ENCODE measurements at regions not wholly inside any gene's neighbourhood (a gene's known extent, or its start where the extent isn't known, plus 50 kb on each side); places are given as distances from the start of the nearest gene placed in this dataset.

DNA sequence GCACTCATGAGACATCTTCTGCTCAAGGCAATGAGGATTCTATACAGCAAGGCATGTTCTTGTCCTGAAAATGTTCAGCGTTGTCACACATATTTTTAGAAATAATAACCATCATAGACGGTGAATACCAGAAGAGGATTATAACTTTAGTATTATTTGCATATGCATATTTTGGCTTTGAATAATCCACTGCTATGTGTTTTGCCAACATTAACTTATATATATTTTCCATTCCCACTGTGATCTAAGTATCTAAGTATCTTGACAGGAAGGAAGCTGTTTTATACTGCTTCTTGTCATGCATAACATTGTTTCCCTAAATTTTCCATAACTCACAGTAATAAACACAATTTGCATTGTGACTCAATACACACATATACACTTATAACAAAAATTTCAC, 509.5 kb downstream of the TBL1XR1 start:
- no peaks in the 10 kb centered on the region for H3K4me1 ChIP-seq (ENCODE audit: insufficient read depth, low read length)
- H3K36me3 ChIP-seq (ENCODE audit: insufficient read depth, low read length) = no peaks in the 10 kb centered on the region
- Mint-ChIP-seq H3K27me3 (ENCODE audit: low read depth, unreplicated experiment) (peaks cover 3% of the 10 kb centered on the region), H3K27ac (ENCODE audit: unreplicated experiment) (no peak overlapping the region), H3K4me1 (ENCODE audit: low read depth, unreplicated experiment) (peaks cover 5% of the 10 kb centered on the region), H3K9me3 (ENCODE audit: unreplicated experiment) (peaks cover 2% of the 10 kb centered on the region), H3K4me3 (ENCODE audit: unreplicated experiment) (no peak overlapping the region), H3K36me3 (ENCODE audit: low read depth, unreplicated experiment) (peaks cover 3% of the 10 kb centered on the region)
- no peak overlapping the region for H2AFZ ChIP-seq (ENCODE audit: low read depth, low read length)
- TF ChIP-seq EZH2 (IDR thresholded peaks at IDR 0.05; ENCODE audit: insufficient read depth, low read length) = no peak
- TF ChIP-seq, protein P1, sequence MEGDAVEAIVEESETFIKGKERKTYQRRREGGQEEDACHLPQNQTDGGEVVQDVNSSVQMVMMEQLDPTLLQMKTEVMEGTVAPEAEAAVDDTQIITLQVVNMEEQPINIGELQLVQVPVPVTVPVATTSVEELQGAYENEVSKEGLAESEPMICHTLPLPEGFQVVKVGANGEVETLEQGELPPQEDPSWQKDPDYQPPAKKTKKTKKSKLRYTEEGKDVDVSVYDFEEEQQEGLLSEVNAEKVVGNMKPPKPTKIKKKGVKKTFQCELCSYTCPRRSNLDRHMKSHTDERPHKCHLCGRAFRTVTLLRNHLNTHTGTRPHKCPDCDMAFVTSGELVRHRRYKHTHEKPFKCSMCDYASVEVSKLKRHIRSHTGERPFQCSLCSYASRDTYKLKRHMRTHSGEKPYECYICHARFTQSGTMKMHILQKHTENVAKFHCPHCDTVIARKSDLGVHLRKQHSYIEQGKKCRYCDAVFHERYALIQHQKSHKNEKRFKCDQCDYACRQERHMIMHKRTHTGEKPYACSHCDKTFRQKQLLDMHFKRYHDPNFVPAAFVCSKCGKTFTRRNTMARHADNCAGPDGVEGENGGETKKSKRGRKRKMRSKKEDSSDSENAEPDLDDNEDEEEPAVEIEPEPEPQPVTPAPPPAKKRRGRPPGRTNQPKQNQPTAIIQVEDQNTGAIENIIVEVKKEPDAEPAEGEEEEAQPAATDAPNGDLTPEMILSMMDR (IDR thresholded peaks at IDR 0.05; ENCODE audit: insufficient read depth, low read depth, low read length) = no peak
- no peak for FAIRE-seq
- H4K20me1 ChIP-seq (ENCODE audit: insufficient read depth, low read length) = no peaks in the 10 kb centered on the region
- no peaks in the 10 kb centered on the region for H3K79me2 ChIP-seq (ENCODE audit: insufficient read depth, low read length)
- DNase-seq (ENCODE audit: low read depth) = no peak
- no peak overlapping the region for H3K4me2 ChIP-seq (ENCODE audit: low read length)
- no peak overlapping the region for H3K4me3 ChIP-seq (ENCODE audit: insufficient read depth, low read depth, low read length)
- no peak overlapping the region for H3K9ac ChIP-seq (ENCODE audit: low read length)
- H3K9me3 ChIP-seq (ENCODE audit: insufficient read depth, low read depth, low read length) = no peaks in the 10 kb centered on the region
- H3K27me3 ChIP-seq (ENCODE audit: insufficient read depth, low read length) = no peaks in the 10 kb centered on the region
- no peak overlapping the region for H3K27ac ChIP-seq (ENCODE audit: low read depth, low read length)

DNA sequence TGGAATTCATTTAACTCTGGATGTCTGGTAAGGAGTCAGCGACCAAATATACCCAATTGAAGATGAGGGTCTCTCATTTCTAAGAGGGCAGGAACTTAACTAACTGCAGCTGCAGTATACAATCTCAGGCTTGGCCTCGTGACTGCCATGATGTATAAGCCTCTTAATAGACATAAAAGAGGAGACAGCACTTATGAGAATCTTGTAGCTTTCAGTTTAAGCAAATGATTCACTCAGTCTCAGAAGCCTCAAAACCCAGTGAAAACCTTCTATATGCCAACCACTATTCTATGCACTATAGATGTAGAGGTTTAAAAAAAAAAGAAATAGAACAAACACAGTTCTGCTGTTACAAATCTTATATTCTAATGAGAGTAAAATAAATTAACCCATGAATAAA, 513.9 kb downstream of the TBL1XR1 start:
- H3K27ac ChIP-seq (ENCODE audit: low read depth, low read length) = no peak overlapping the region
- H3K4me2 ChIP-seq (ENCODE audit: low read length) = no peak overlapping the region
- no peak overlapping the region for H3K9ac ChIP-seq (ENCODE audit: low read length)
- peaks cover 3% of the 10 kb centered on the region for H3K27me3 Mint-ChIP-seq (ENCODE audit: low read depth, unreplicated experiment)
- H3K27ac Mint-ChIP-seq (ENCODE audit: unreplicated experiment) = no peak overlapping the region
- H3K4me1 ChIP-seq (ENCODE audit: insufficient read depth, low read length) = no peaks in the 10 kb centered on the region
- TF ChIP-seq, protein P1 (IDR thresholded peaks at IDR 0.05; ENCODE audit: insufficient read depth, low read depth, low read length) = no peak
- no peak for TF ChIP-seq EZH2 (IDR thresholded peaks at IDR 0.05; ENCODE audit: insufficient read depth, low read length)
- H2AFZ ChIP-seq (ENCODE audit: low read depth, low read length) = no peak overlapping the region
- peaks cover 3% of the 10 kb centered on the region for H3K36me3 Mint-ChIP-seq (ENCODE audit: low read depth, unreplicated experiment)
- no peaks in the 10 kb centered on the region for H4K20me1 ChIP-seq (ENCODE audit: insufficient read depth, low read length)
- H3K27me3 ChIP-seq (ENCODE audit: insufficient read depth, low read length) = no peaks in the 10 kb centered on the region
- H3K4me1 Mint-ChIP-seq (ENCODE audit: low read depth, unreplicated experiment) = no peaks in the 10 kb centered on the region
- H3K36me3 ChIP-seq (ENCODE audit: insufficient read depth, low read length) = no peaks in the 10 kb centered on the region
- no peak overlapping the region for H3K4me3 Mint-ChIP-seq (ENCODE audit: unreplicated experiment)
- H3K9me3 ChIP-seq (ENCODE audit: insufficient read depth, low read depth, low read length) = no peaks in the 10 kb centered on the region
- FAIRE-seq (no peak), DNase-seq (ENCODE audit: low read depth) (no peak)
- H3K4me3 ChIP-seq (ENCODE audit: insufficient read depth, low read depth, low read length) = no peak overlapping the region
- H3K79me2 ChIP-seq (ENCODE audit: insufficient read depth, low read length) = no peaks in the 10 kb centered on the region
- peaks cover 7% of the 10 kb centered on the region for H3K9me3 Mint-ChIP-seq (ENCODE audit: unreplicated experiment)

DNA sequence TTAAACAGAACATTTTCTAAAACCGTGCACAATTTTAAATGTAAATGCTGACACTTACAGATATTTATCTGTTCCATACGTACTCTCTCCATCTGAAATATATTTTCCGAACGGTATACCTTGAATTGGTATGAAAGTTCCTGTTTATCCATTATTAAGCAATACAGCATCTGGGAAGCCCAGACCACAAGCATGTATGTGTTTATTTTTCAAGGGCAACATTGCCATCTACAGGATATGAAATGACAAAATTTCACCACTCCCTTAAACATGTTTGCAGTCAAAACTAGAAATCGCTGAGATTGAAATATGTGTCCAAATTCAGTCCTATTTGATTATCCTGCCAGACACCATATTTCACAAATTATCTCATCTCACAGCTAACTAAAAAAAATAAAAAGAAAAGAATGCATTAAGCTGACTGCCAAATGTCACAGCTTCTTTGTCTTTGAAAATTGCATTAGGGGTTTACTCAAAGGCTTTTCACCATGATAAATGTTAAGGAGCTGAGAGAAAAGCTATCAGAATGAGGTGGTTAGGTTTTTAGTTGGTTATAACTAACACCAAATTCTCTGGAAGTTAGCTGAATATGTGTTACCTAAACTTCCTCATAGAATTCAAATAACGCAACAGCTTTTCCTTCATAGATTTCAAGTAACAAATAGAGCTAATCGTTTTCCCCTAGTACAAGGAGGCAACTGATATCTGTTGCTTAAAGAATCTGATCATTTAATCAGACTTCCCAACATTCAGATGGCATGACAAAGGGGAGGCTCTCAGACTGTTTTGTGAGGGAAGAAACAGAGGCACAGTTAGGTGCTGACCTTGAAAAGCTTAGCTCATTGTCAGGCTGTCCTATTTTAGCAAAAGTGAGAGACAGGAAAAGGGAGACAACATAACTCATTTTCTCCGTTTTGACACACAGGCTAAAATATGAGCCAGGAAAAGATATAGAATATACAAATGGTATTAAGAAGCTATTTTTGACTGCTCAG, 533.1 kb downstream of the TBL1XR1 start:
- Mint-ChIP-seq H3K27ac (ENCODE audit: unreplicated experiment) (no peak overlapping the region), H3K27me3 (ENCODE audit: low read depth, unreplicated experiment) (no peaks in the 10 kb centered on the region), H3K36me3 (ENCODE audit: low read depth, unreplicated experiment) (no peaks in the 10 kb centered on the region), H3K9me3 (ENCODE audit: unreplicated experiment) (peaks cover 4% of the 10 kb centered on the region), H3K4me1 (ENCODE audit: low read depth, unreplicated experiment) (peaks cover 10% of the 10 kb centered on the region), H3K4me3 (ENCODE audit: unreplicated experiment) (no peak overlapping the region)
- H3K4me3 ChIP-seq (ENCODE audit: insufficient read depth, low read depth, low read length) = no peak overlapping the region
- no peak for TF ChIP-seq EZH2 (IDR thresholded peaks at IDR 0.05; ENCODE audit: insufficient read depth, low read length)
- TF ChIP-seq, protein P1 (IDR thresholded peaks at IDR 0.05; ENCODE audit: insufficient read depth, low read depth, low read length) = peak; percentile 33
- no peaks in the 10 kb centered on the region for H3K79me2 ChIP-seq (ENCODE audit: insufficient read depth, low read length)
- H3K27me3 ChIP-seq (ENCODE audit: insufficient read depth, low read length) = no peaks in the 10 kb centered on the region
- H3K9me3 ChIP-seq (ENCODE audit: insufficient read depth, low read depth, low read length) = no peaks in the 10 kb centered on the region
- H3K4me2 ChIP-seq (ENCODE audit: low read length) = peak overlapping the region; percentile 62
- peak overlapping the region; percentile 17 for H3K9ac ChIP-seq (ENCODE audit: low read length)
- H3K36me3 ChIP-seq (ENCODE audit: insufficient read depth, low read length) = no peaks in the 10 kb centered on the region
- peak; percentile 20 for FAIRE-seq
- no peaks in the 10 kb centered on the region for H4K20me1 ChIP-seq (ENCODE audit: insufficient read depth, low read length)
- no peaks in the 10 kb centered on the region for H3K4me1 ChIP-seq (ENCODE audit: insufficient read depth, low read length)
- peak; percentile 70 for DNase-seq (ENCODE audit: low read depth)
- no peak overlapping the region for H2AFZ ChIP-seq (ENCODE audit: low read depth, low read length)
- peak overlapping the region; percentile 23 for H3K27ac ChIP-seq (ENCODE audit: low read depth, low read length)

All from astrocyte (in vitro differentiated cells and primary cell).